HL-60 (cell line): ENCODE measurements at regions not wholly inside any gene's neighbourhood (a gene's known extent, or its start where the extent isn't known, plus 50 kb on each side); places are given as distances from the start of the nearest gene placed in this dataset.

Experiments used
- DNase-seq, 2 experiments: peaks; one replicate each; pipeline ENCODE4 v3.0.0-alpha.2; 2010 to 2020; ENCODE audit warnings: low read depth in 1 of 2, low spot score in 1 of 2
- H3K27ac ChIP-seq: fragments of 250-450 bp; sonication (Bioruptor Pico); replicated peaks from 2 replicates; pipeline ENCODE4 v1.5.1; 2020; ENCODE audit warnings: mild to moderate bottlenecking, moderate library complexity
- H3K27me3 ChIP-seq: fragments of 250-450 bp; sonication (Bioruptor Pico); 2 replicates; pipeline ENCODE4 v1.5.1; 2021; ENCODE audit warnings: mild to moderate bottlenecking, moderate library complexity; ENCODE audit not compliant: insufficient read depth, poor library complexity, severe bottlenecking
- H3K4me3 ChIP-seq: replicated peaks from 2 replicates; pipeline ENCODE4 v1.5.1; 2011; ENCODE audit warnings: mild to moderate bottlenecking, control low read depth, low read length; ENCODE audit not compliant: insufficient read depth
- GABPA ChIP-seq: IDR thresholded peaks from 2 replicates; pipeline ENCODE4 v1.6.1; 2012; ENCODE audit warnings: low read depth
- POLR2AphosphoS5 ChIP-seq: IDR thresholded peaks from 2 replicates; pipeline ENCODE4 v1.6.1; 2012; ENCODE audit warnings: low read depth
- SPI1 ChIP-seq: IDR thresholded peaks from 2 replicates; pipeline ENCODE4 v1.6.1; 2012; ENCODE audit warnings: low read depth, mild to moderate bottlenecking, borderline replicate concordance
- TF ChIP-seq, protein P1 (sequence below): IDR thresholded peaks from one replicate; pipeline ENCODE4 v1.5.1; 2011; ENCODE audit warnings: low read length, control low read depth, inconsistent platforms; ENCODE audit not compliant: insufficient read depth
- TF ChIP-seq, protein P2 (sequence below): IDR thresholded peaks from 2 replicates; pipeline ENCODE4 v1.6.1; 2012; ENCODE audit warnings: low read depth; ENCODE audit not compliant: insufficient replicate concordance

DNA sequence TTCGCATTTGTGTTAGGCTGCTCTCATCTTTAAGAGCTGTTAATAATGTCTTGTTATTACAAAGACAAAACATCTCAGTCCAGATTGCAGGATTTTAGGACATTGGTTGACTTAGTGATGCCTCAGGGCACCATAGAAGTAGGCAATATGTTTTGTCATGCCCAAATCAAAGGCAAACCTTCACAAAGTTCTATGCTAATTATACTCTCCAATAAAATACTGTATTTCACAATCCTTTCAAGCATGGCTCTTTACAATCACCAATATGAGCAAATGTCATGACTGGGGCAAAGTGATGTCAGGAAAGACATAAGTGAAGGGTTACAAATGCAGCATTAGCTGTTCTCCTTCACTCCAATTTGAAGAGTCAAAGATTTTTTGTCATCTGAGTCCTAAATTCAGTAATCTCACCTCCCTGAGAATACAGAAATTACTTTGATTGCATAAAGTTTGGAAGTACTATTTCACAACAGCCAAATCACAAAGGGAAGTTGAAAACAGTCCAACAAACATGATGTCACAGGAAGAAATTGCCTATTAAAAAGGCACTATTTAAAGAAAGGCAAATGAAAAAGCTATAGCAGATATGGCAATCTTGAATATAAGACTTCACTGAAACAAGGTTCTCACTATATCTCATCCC lies 303.2 kb downstream of the PRR16 start:
- TF ChIP-seq, protein P1, sequence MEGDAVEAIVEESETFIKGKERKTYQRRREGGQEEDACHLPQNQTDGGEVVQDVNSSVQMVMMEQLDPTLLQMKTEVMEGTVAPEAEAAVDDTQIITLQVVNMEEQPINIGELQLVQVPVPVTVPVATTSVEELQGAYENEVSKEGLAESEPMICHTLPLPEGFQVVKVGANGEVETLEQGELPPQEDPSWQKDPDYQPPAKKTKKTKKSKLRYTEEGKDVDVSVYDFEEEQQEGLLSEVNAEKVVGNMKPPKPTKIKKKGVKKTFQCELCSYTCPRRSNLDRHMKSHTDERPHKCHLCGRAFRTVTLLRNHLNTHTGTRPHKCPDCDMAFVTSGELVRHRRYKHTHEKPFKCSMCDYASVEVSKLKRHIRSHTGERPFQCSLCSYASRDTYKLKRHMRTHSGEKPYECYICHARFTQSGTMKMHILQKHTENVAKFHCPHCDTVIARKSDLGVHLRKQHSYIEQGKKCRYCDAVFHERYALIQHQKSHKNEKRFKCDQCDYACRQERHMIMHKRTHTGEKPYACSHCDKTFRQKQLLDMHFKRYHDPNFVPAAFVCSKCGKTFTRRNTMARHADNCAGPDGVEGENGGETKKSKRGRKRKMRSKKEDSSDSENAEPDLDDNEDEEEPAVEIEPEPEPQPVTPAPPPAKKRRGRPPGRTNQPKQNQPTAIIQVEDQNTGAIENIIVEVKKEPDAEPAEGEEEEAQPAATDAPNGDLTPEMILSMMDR, result no peak
- TF ChIP-seq, protein P2, sequence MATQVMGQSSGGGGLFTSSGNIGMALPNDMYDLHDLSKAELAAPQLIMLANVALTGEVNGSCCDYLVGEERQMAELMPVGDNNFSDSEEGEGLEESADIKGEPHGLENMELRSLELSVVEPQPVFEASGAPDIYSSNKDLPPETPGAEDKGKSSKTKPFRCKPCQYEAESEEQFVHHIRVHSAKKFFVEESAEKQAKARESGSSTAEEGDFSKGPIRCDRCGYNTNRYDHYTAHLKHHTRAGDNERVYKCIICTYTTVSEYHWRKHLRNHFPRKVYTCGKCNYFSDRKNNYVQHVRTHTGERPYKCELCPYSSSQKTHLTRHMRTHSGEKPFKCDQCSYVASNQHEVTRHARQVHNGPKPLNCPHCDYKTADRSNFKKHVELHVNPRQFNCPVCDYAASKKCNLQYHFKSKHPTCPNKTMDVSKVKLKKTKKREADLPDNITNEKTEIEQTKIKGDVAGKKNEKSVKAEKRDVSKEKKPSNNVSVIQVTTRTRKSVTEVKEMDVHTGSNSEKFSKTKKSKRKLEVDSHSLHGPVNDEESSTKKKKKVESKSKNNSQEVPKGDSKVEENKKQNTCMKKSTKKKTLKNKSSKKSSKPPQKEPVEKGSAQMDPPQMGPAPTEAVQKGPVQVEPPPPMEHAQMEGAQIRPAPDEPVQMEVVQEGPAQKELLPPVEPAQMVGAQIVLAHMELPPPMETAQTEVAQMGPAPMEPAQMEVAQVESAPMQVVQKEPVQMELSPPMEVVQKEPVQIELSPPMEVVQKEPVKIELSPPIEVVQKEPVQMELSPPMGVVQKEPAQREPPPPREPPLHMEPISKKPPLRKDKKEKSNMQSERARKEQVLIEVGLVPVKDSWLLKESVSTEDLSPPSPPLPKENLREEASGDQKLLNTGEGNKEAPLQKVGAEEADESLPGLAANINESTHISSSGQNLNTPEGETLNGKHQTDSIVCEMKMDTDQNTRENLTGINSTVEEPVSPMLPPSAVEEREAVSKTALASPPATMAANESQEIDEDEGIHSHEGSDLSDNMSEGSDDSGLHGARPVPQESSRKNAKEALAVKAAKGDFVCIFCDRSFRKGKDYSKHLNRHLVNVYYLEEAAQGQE, result no peak
- TF ChIP-seq POLR2AphosphoS5 (no peak), GABPA (no peak), SPI1 (no peak)
- Histone ChIP-seq H3K4me3 (no peak overlapping the region), H3K27me3 (no peaks in the 10 kb centered on the region), H3K27ac (no peak overlapping the region)
- DNase-seq, result no peak

DNA sequence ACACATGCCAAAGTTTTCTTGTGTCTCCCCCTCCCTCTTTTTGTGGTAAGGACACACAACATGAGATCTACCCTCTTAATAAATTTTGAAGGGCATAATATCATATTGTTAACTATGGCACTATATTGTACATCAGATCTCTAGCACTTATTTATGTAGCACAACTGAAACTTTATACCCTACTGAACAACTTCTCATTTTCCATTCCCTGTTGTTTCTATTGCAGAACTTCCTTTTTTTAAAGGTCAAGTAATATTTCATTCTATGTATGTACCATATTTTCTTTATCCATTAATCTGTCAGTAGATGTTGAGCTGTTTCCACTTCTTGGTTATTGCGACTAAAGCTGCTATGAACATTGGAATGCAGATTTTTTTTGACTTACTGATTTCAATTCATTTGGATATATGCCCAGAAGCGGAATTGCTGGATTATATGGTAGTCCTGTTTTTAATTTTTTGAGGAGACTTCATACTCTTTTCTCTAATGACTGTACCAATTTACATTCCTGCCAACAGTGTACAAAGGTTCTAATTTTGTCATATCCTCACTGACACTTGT lies 305.3 kb downstream of the PRR16 start:
- H3K27me3 ChIP-seq, result no peaks in the 10 kb centered on the region
- DNase-seq, result no peak
- no peak overlapping the region for H3K27ac ChIP-seq
- no peak for TF ChIP-seq GABPA
- TF ChIP-seq POLR2AphosphoS5, result no peak
- TF ChIP-seq, protein P1, result no peak
- TF ChIP-seq SPI1, result no peak
- TF ChIP-seq, protein P2, result no peak
- no peak overlapping the region for H3K4me3 ChIP-seq

DNA sequence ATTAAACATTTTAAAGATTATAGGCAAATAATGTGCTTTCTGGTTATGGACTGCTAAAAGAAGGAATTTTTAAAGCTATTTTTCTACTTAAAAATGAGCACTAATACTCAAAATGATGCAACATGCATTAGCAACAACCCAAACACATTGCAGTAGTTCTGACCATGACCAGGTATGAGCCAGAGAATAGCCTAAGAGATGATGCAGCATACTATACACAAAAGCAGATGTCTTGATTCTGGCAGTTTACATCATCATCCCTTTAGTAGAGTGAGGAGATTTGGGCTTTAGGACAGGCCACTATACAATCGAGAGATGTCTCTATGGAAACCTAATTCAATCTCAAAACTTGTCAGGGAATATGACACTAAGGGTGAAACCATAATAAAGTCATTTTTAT lies 307.1 kb downstream of the PRR16 start:
- Histone ChIP-seq H3K27me3 (no peaks in the 10 kb centered on the region), H3K4me3 (no peak overlapping the region), H3K27ac (no peak overlapping the region)
- TF ChIP-seq GABPA (no peak), POLR2AphosphoS5 (no peak), SPI1 (no peak)
- TF ChIP-seq, protein P1, result no peak
- TF ChIP-seq, protein P2, result no peak
- no peak for DNase-seq
